ENCODE measurements at regions not wholly inside any gene's neighbourhood (a gene's known extent, or its start where the extent isn't known, plus 50 kb on each side); places are given as distances from the start of the nearest gene placed in this dataset.

- TF ChIP-seq FOSL2 (IDR thresholded peaks at IDR 0.05; ENCODE audit: borderline replicate concordance, low read depth) (no peak), MAX (IDR thresholded peaks at IDR 0.05; ENCODE audit: low read depth) (no peak), RXRA (IDR thresholded peaks at IDR 0.05; ENCODE audit: borderline replicate concordance, low read depth) (no peak)
Observed at GRCh38 chr13:58792854-58793253, 1161.3 kb downstream of the PCDH17 start (continued).

GRCh38 chr13:58795715-58796114, 1164.2 kb downstream of the PCDH17 start:
- CTCF ChIA-PET, result no interaction called here
- H3K36me3 ChIP-seq (replicated peaks in 1 of 2; ENCODE audit: control insufficient read depth in 1 of 2, insufficient read depth in 2 of 2, low read length in 1 of 2), result no peaks in the 10 kb centered on the region

GRCh38 chr13:58804832-58805231, 1173.3 kb downstream of the PCDH17 start:
- H3K4me2 ChIP-seq, result no peak overlapping the region
- no peaks in the 10 kb centered on the region for H3K27me3 ChIP-seq (ENCODE audit: insufficient read depth)
- H4K20me1 ChIP-seq (ENCODE audit: insufficient read depth), result no peaks in the 10 kb centered on the region
- H3K9ac ChIP-seq, result no peak overlapping the region
- POLR2A ChIA-PET, result no interaction called here
- TF ChIP-seq GATA2 (CRISPR knock-in tag; IDR thresholded peaks at IDR 0.05) (0 out of 2 replicates have a peak, but pooled peaks have one; percentile 18), FOSL2 (IDR thresholded peaks at IDR 0.05; ENCODE audit: borderline replicate concordance, low read depth) (no peak)
- no peaks in the 10 kb centered on the region for H3K79me2 ChIP-seq (ENCODE audit: insufficient read depth)
- H3K9me2 ChIP-seq, result no peaks in the 10 kb centered on the region
- H3F3A ChIP-seq (replicated peaks; ENCODE audit: insufficient read depth), result no peaks in the 10 kb centered on the region
- DNase-seq, result peak; percentile 22
- H3K27ac ChIP-seq (ENCODE audit: low read depth in 2 of 2, low read length in 1 of 2), result no peak overlapping the region
- no peak overlapping the region for H3K4me3 ChIP-seq (ENCODE audit: low read depth in 2 of 2, low read length in 1 of 2)
- H3K9me3 ChIP-seq, result no peaks in the 10 kb centered on the region
- CTCF ChIA-PET, result interaction anchor here (0.7 kb wide), 2 partner anchors 79 to 322 kb away, joined by 3 read pairs; no protein-coding TSS in a partner anchor
- H3K36me3 ChIP-seq (replicated peaks in 1 of 2; ENCODE audit: control insufficient read depth in 1 of 2, insufficient read depth in 2 of 2, low read length in 1 of 2), result no peaks in the 10 kb centered on the region
- H3K4me1 ChIP-seq (ENCODE audit: control insufficient read depth in 1 of 2, insufficient read depth in 2 of 2, low read depth in 1 of 2, low read length in 1 of 2), result peaks cover 0 to 3% of the 10 kb centered on the region in 2 experiments; a peak in 2 of 4 replicates
- no peak overlapping the region for H2AFZ ChIP-seq (ENCODE audit: low read depth)

More at GRCh38 chr13:58795715-58796114, 1164.2 kb downstream of the PCDH17 start:
- H3F3A ChIP-seq (replicated peaks; ENCODE audit: insufficient read depth), result no peaks in the 10 kb centered on the region
- H3K4me3 ChIP-seq (ENCODE audit: low read depth in 2 of 2, low read length in 1 of 2), result no peak overlapping the region
- POLR2A ChIA-PET, result no interaction called here
- H3K9me3 ChIP-seq, result no peaks in the 10 kb centered on the region
- H3K9ac ChIP-seq, result no peak overlapping the region
- no peaks in the 10 kb centered on the region for H3K4me1 ChIP-seq (ENCODE audit: control insufficient read depth in 1 of 2, insufficient read depth in 2 of 2, low read depth in 1 of 2, low read length in 1 of 2)
- no peaks in the 10 kb centered on the region for H3K9me2 ChIP-seq
- no peaks in the 10 kb centered on the region for H3K27me3 ChIP-seq (ENCODE audit: insufficient read depth)
- no peak for DNase-seq
- H3K79me2 ChIP-seq (ENCODE audit: insufficient read depth), result no peaks in the 10 kb centered on the region
- 50% methylated on average over 2 of the region's 2 CpGs for WGBS (ENCODE audit: low lambda C conversion rate)
- H3K27ac ChIP-seq (ENCODE audit: low read depth in 2 of 2, low read length in 1 of 2), result no peak overlapping the region
- no peaks in the 10 kb centered on the region for H4K20me1 ChIP-seq (ENCODE audit: insufficient read depth)
- H2AFZ ChIP-seq (ENCODE audit: low read depth), result no peak overlapping the region
- no peak overlapping the region for H3K4me2 ChIP-seq
- TF ChIP-seq EP300 (IDR thresholded peaks at IDR 0.05; ENCODE audit: borderline replicate concordance in 1 of 2, low read depth in 1 of 2, low read length in 1 of 2), result no peak
- TF ChIP-seq POLR2AphosphoS5 (IDR thresholded peaks at IDR 0.05; ENCODE audit: low read depth, low read length), result no peak
- TF ChIP-seq MXI1 (IDR thresholded peaks at IDR 0.05; ENCODE audit: low read depth, low read length), result no peak
- TF ChIP-seq RXRA (IDR thresholded peaks at IDR 0.05; ENCODE audit: borderline replicate concordance, low read depth), result no peak
- TF ChIP-seq TCF12 (IDR thresholded peaks at IDR 0.05), result no peak
- TF ChIP-seq SMC3 (IDR thresholded peaks at IDR 0.05; ENCODE audit: low read depth, low read length), result no peak
- TF ChIP-seq RAD21 (IDR thresholded peaks at IDR 0.05; ENCODE audit: low read length), result no peak

GRCh38 chr13:58806401-58806800, 1174.9 kb downstream of the PCDH17 start:
- ChIA-PET POLR2A (no interaction called here), CTCF (no interaction called here)
- H3K4me3 ChIP-seq (ENCODE audit: low read depth in 2 of 2, low read length in 1 of 2), result no peak overlapping the region
- no peaks in the 10 kb centered on the region for H3F3A ChIP-seq (replicated peaks; ENCODE audit: insufficient read depth)
- WGBS (ENCODE audit: low lambda C conversion rate), result 16% methylated on average over 2 of the region's 2 CpGs
- no peaks in the 10 kb centered on the region for H3K9me2 ChIP-seq
- no peaks in the 10 kb centered on the region for H3K9me3 ChIP-seq
- DNase-seq, result no peak
- no peak overlapping the region for H3K27ac ChIP-seq (ENCODE audit: low read depth in 2 of 2, low read length in 1 of 2)
- peaks cover 0 to 3% of the 10 kb centered on the region in 2 experiments; a peak in 2 of 4 replicates for H3K4me1 ChIP-seq (ENCODE audit: control insufficient read depth in 1 of 2, insufficient read depth in 2 of 2, low read depth in 1 of 2, low read length in 1 of 2)
- H3K27me3 ChIP-seq (ENCODE audit: insufficient read depth), result no peaks in the 10 kb centered on the region
- no peak overlapping the region for H3K9ac ChIP-seq
- H2AFZ ChIP-seq (ENCODE audit: low read depth), result no peak overlapping the region
- H3K36me3 ChIP-seq (replicated peaks in 1 of 2; ENCODE audit: control insufficient read depth in 1 of 2, insufficient read depth in 2 of 2, low read length in 1 of 2), result no peaks in the 10 kb centered on the region
- no peaks in the 10 kb centered on the region for H4K20me1 ChIP-seq (ENCODE audit: insufficient read depth)
- H3K4me2 ChIP-seq, result no peak overlapping the region
- no peaks in the 10 kb centered on the region for H3K79me2 ChIP-seq (ENCODE audit: insufficient read depth)
- TF ChIP-seq TCF12 (IDR thresholded peaks at IDR 0.05), result no peak
- no peak for TF ChIP-seq RFX5 (IDR thresholded peaks at IDR 0.05; ENCODE audit: low read length)
- no peak for TF ChIP-seq SMC3 (IDR thresholded peaks at IDR 0.05; ENCODE audit: low read depth, low read length)
- no peak for TF ChIP-seq USF1 (IDR thresholded peaks at IDR 0.05; ENCODE audit: borderline replicate concordance, low read depth)
- TF ChIP-seq IRF3 (IDR thresholded peaks at IDR 0.05; ENCODE audit: low read depth, low read length), result no peak
- no peak for TF ChIP-seq MAX (IDR thresholded peaks at IDR 0.05; ENCODE audit: low read depth)
- TF ChIP-seq RAD21 (IDR thresholded peaks at IDR 0.05; ENCODE audit: low read length), result no peak
- TF ChIP-seq YY1 (IDR thresholded peaks at IDR 0.05; ENCODE audit: low read depth), result no peak
- TF ChIP-seq PBX3 (IDR thresholded peaks at IDR 0.05), result no peak
- no peak for TF ChIP-seq RCOR1 (IDR thresholded peaks at IDR 0.05; ENCODE audit: low read length)
- TF ChIP-seq CHD2 (IDR thresholded peaks at IDR 0.05; ENCODE audit: low read length, partially characterized antibody), result no peak
- TF ChIP-seq FOXM1 (IDR thresholded peaks at IDR 0.05; ENCODE audit: low read depth), result no peak
- no peak for TF ChIP-seq RXRA (IDR thresholded peaks at IDR 0.05; ENCODE audit: borderline replicate concordance, low read depth)
